ENCODE measurements at regions not wholly inside any gene's neighbourhood (a gene's known extent, or its start where the extent isn't known, plus 50 kb on each side); places are given as distances from the start of the nearest gene placed in this dataset.

DNA sequence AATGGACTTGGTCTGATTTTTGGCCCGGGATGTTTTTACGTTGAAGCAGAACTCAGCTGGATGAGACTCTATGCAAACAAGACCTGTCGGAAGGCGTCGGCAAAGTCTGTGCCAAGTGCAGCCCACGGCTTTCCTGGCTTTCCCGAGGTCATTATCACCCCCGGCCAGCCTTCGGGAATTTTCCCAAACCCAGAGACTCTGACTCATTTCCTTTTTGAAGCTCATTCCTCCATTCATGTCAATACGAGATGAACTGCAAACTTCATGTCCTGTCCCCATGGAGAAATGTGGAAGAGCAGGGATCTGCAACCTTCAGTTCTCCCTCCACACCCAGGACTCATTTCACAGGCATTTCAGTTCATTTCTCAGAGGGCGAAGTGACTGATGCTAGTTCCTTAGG lies 95.3 kb downstream of the IRX2 start:
- TF ChIP-seq, protein P1, sequence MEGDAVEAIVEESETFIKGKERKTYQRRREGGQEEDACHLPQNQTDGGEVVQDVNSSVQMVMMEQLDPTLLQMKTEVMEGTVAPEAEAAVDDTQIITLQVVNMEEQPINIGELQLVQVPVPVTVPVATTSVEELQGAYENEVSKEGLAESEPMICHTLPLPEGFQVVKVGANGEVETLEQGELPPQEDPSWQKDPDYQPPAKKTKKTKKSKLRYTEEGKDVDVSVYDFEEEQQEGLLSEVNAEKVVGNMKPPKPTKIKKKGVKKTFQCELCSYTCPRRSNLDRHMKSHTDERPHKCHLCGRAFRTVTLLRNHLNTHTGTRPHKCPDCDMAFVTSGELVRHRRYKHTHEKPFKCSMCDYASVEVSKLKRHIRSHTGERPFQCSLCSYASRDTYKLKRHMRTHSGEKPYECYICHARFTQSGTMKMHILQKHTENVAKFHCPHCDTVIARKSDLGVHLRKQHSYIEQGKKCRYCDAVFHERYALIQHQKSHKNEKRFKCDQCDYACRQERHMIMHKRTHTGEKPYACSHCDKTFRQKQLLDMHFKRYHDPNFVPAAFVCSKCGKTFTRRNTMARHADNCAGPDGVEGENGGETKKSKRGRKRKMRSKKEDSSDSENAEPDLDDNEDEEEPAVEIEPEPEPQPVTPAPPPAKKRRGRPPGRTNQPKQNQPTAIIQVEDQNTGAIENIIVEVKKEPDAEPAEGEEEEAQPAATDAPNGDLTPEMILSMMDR (IDR thresholded peaks at IDR 0.05): no peak
- TF ChIP-seq EP300 (IDR thresholded peaks at IDR 0.05) (no peak), POLR2AphosphoS5 (IDR thresholded peaks at IDR 0.05) (no peak)
